ENCODE measurements at regions not wholly inside any gene's neighbourhood (a gene's known extent, or its start where the extent isn't known, plus 50 kb on each side); places are given as distances from the start of the nearest gene placed in this dataset.

GRCh38 chr12:61525331-61525730, 734.9 kb upstream of the USP15 start (continued):
- TF ChIP-seq INSM2 (tag by site-specific recombination; IDR thresholded peaks at IDR 0.05) (no peak), ZNF624 (tag by site-specific recombination; IDR thresholded peaks at IDR 0.05) (no peak), ZNF157 (tag by site-specific recombination; IDR thresholded peaks at IDR 0.05) (no peak)

- H3K4me3 ChIP-seq (ENCODE audit: low read depth, low read length) = no peak overlapping the region
- POLR2A ChIA-PET = no interaction called here
- no peaks in the 10 kb centered on the region for H3K36me3 ChIP-seq (ENCODE audit: control insufficient read depth in 2 of 2, insufficient read depth in 1 of 2, low read length in 2 of 2)
- no peak for TF ChIP-seq ZNF426 (tag by site-specific recombination; IDR thresholded peaks at IDR 0.05)
- TF ChIP-seq ZSCAN30 (tag by site-specific recombination; IDR thresholded peaks at IDR 0.05) = no peak
- TF ChIP-seq ZNF114 (tag by site-specific recombination; IDR thresholded peaks at IDR 0.05) = no peak
- H3K27ac ChIP-seq (ENCODE audit: extremely low read depth, low read depth, low read length) = no peak overlapping the region
- H3K4me1 ChIP-seq (ENCODE audit: control insufficient read depth, insufficient read depth, low read length) = no peaks in the 10 kb centered on the region
- CTCF ChIA-PET = no interaction called here
- H3K9me3 ChIP-seq (ENCODE audit: control insufficient read depth, insufficient read depth, low read depth, low read length) = no peaks in the 10 kb centered on the region
Observed at GRCh38 chr12:61530456-61530855, 729.7 kb upstream of the USP15 start.

- H3K27ac ChIP-seq (ENCODE audit: extremely low read depth, low read depth, low read length) = no peak overlapping the region
- CTCF ChIA-PET = no interaction called here
- TF ChIP-seq ZNF114 (tag by site-specific recombination; IDR thresholded peaks at IDR 0.05) = no peak
- TF ChIP-seq SALL2 (tag by site-specific recombination; IDR thresholded peaks at IDR 0.05; ENCODE audit: borderline replicate concordance) = no peak
- no peak for TF ChIP-seq ZNF585B (tag by site-specific recombination; IDR thresholded peaks at IDR 0.05)
- no peak for TF ChIP-seq ZNF37A (tag by site-specific recombination; IDR thresholded peaks at IDR 0.05)
- TF ChIP-seq KLF10 (tag by site-specific recombination; IDR thresholded peaks at IDR 0.05) = no peak
- TF ChIP-seq ZNF571 (tag by site-specific recombination; IDR thresholded peaks at IDR 0.05) = no peak
- no peak for TF ChIP-seq ZNF555 (tag by site-specific recombination; conservative IDR thresholded peaks at IDR 0.05)
Observed at GRCh38 chr12:61531195-61531594, 729.0 kb upstream of the USP15 start.

GRCh38 chr12:61536117-61536516, 724.1 kb upstream of the USP15 start:
- Histone ChIP-seq H3K4me3 (ENCODE audit: low read depth, low read length) (no peak overlapping the region), H3K4me1 (ENCODE audit: control insufficient read depth, insufficient read depth, low read length) (no peaks in the 10 kb centered on the region), H3K9me3 (ENCODE audit: control insufficient read depth, insufficient read depth, low read depth, low read length) (no peaks in the 10 kb centered on the region), H3K36me3 (ENCODE audit: control insufficient read depth in 2 of 2, insufficient read depth in 1 of 2, low read length in 2 of 2) (no peaks in the 10 kb centered on the region), H3K27ac (ENCODE audit: extremely low read depth, low read depth, low read length) (no peak overlapping the region)
- ChIA-PET CTCF (interaction anchor here (0.7 kb wide), 1 partner anchor 562 kb away, joined by 3 read pairs; no protein-coding TSS in a partner anchor), POLR2A (no interaction called here)
- TF ChIP-seq ZNF354C (tag by site-specific recombination; IDR thresholded peaks at IDR 0.05; ENCODE audit: borderline replicate concordance, low read depth) (no peak), ZNF112 (tag by site-specific recombination; IDR thresholded peaks at IDR 0.05) (no peak), ZNF701 (tag by site-specific recombination; IDR thresholded peaks at IDR 0.05) (no peak), GLIS2 (tag by site-specific recombination; IDR thresholded peaks at IDR 0.05) (no peak), ZBTB6 (tag by site-specific recombination; IDR thresholded peaks at IDR 0.05) (no peak), BCL11A (tag by site-specific recombination; IDR thresholded peaks at IDR 0.05; ENCODE audit: low read depth) (no peak), ZNF518A (tag by site-specific recombination; conservative IDR thresholded peaks at IDR 0.05; ENCODE audit: low read depth) (no peak), ZNF398 (tag by site-specific recombination; IDR thresholded peaks at IDR 0.05) (no peak), ZNF155 (tag by site-specific recombination; IDR thresholded peaks at IDR 0.05) (no peak), OSR2 (tag by site-specific recombination; IDR thresholded peaks at IDR 0.05) (no peak)

More at GRCh38 chr12:61531195-61531594, 729.0 kb upstream of the USP15 start:
- no peaks in the 10 kb centered on the region for H3K9me3 ChIP-seq (ENCODE audit: control insufficient read depth, insufficient read depth, low read depth, low read length)
- POLR2A ChIA-PET = no interaction called here
- H3K4me1 ChIP-seq (ENCODE audit: control insufficient read depth, insufficient read depth, low read length) = no peaks in the 10 kb centered on the region
- no peak overlapping the region for H3K4me3 ChIP-seq (ENCODE audit: low read depth, low read length)
- H3K36me3 ChIP-seq (ENCODE audit: control insufficient read depth in 2 of 2, insufficient read depth in 1 of 2, low read length in 2 of 2) = no peaks in the 10 kb centered on the region

Data from HEK293 (cell line).